OCI-LY1 (cell line): ENCODE measurements at regions not wholly inside any gene's neighbourhood (a gene's known extent, or its start where the extent isn't known, plus 50 kb on each side); places are given as distances from the start of the nearest gene placed in this dataset.

ENCODE experiments used
- CTCF ChIP-seq: fragments of 200-600 bp; sonication (generic), shearing (Covaris generic); IDR thresholded peaks from 2 replicates; pipeline ENCODE4 v1.5.1; 2017; ENCODE audit warnings: mild to moderate bottlenecking, antibody characterized with exemption, low read length, moderate library complexity, mixed read lengths
- EZH2 ChIP-seq: fragments of 200-600 bp; sonication (generic), shearing (Covaris generic); IDR thresholded peaks from 2 replicates; pipeline ENCODE4 v1.8.0; 2017; ENCODE audit warnings: borderline replicate concordance, mixed run types, mild to moderate bottlenecking, antibody characterized with exemption, low read length, moderate library complexity, mixed read lengths

GRCh38 chr2:153218851-153219250, 259.7 kb downstream of the RPRM start:
- TF ChIP-seq CTCF (no peak), EZH2 (no peak)
